GM18861 (cell line): ENCODE measurements at regions not wholly inside any gene's neighbourhood (a gene's known extent, or its start where the extent isn't known, plus 50 kb on each side); places are given as distances from the start of the nearest gene placed in this dataset.

ENCODE experiments used
- ATAC-seq: cut with Tn5 transposase; IDR thresholded peaks from one replicate; pipeline ENCODE4 v1.9.1; 2021; ENCODE audit not compliant: unreplicated experiment

GRCh38 chr10:90652519-90652918 is 205.3 kb downstream of the HTR7 start:
- ATAC-seq = no peak

- ATAC-seq = no peak
Observed at GRCh38 chr10:90658791-90659190, 199.0 kb downstream of the HTR7 start.

GRCh38 chr10:90665905-90666662 is 191.8 kb downstream of the HTR7 start:
- ATAC-seq = no peak

- no peak for ATAC-seq
Observed at GRCh38 chr10:90674461-90674860, 183.4 kb downstream of the HTR7 start.

GRCh38 chr10:90674928-90675327 is 182.9 kb downstream of the HTR7 start:
- ATAC-seq = no peak

- no peak for ATAC-seq
Observed at GRCh38 chr10:90675621-90676020, 182.2 kb downstream of the HTR7 start.
